IMR-90 (cell line): ENCODE measurements at regions not wholly inside any gene's neighbourhood (a gene's known extent, or its start where the extent isn't known, plus 50 kb on each side); places are given as distances from the start of the nearest gene placed in this dataset.
"Not testable (repeated sequence)": the region's sequence is repeated elsewhere in the genome, so short reads cannot be mapped to it uniquely, and the experiment has no call there.

Experiments used
- ATAC-seq: fragments of 200-7000 bp; cut with Tn5 transposase; 2 replicates; pipeline ENCODE4 v1.9.1; 2020; ENCODE audit warnings: low read depth, mild to moderate bottlenecking, moderate library complexity
- BruUV-seq: library from RNA; stranded (reverse); fragments of 400-500 nt; replicated peaks from 2 replicates; lab custom pipeline; 2021; lab: Mats Ljungman, UMichigan
- CTCF ChIA-PET: fragments of 300-600 bp; formaldehyde crosslinking; extraction: SDS; loops from one replicate; lab custom pipeline; 2021; ENCODE audit warnings: antibody characterized with exemption; lab: Yijun Ruan, JAX
- POLR2A ChIA-PET: fragments of 300-600 bp; sonication (Branson Sonifier 250); formaldehyde crosslinking; loops from one replicate; lab custom pipeline; 2022; ENCODE audit warnings: antibody characterized with exemption; ENCODE audit not compliant: unreplicated experiment; lab: Charles Lee
- DNase-seq: peaks from one replicate; pipeline ENCODE4 v3.0.0; 2013
- H2AFZ ChIP-seq: replicated peaks from 2 replicates; pipeline ENCODE3; 2013; ENCODE audit warnings: low read length, mild to moderate bottlenecking; ENCODE audit not compliant: poor library complexity
- H2AK5ac ChIP-seq: 2 replicates; pipeline ENCODE4 v1.6.1; 2013; ENCODE audit warnings: low read depth, low read length, inconsistent platforms
- H2AK9ac ChIP-seq: replicated peaks from 2 replicates; pipeline ENCODE3; 2013; ENCODE audit warnings: mild to moderate bottlenecking, low read depth, low read length, moderate library complexity; ENCODE audit not compliant: poor library complexity
- H2BK120ac ChIP-seq: 2 replicates; pipeline ENCODE4 v1.6.1; 2013; ENCODE audit warnings: low read depth, low read length, inconsistent platforms
- H2BK15ac ChIP-seq: 3 replicates; pipeline ENCODE4 v1.6.1; 2013; ENCODE audit warnings: low read depth, low read length, inconsistent platforms
- H2BK20ac ChIP-seq: 2 replicates; pipeline ENCODE4 v1.6.1; 2013; ENCODE audit warnings: low read depth, mild to moderate bottlenecking, inconsistent platforms, low read length, moderate library complexity
- H2BK5ac ChIP-seq: 2 replicates; pipeline ENCODE4 v1.6.1; 2013; ENCODE audit warnings: mild to moderate bottlenecking, low read depth, low read length, inconsistent platforms; ENCODE audit not compliant: poor library complexity, severe bottlenecking
- H3K14ac ChIP-seq: replicated peaks from 2 replicates; pipeline ENCODE4 v1.6.1; 2013; ENCODE audit warnings: low read depth, low read length, inconsistent platforms
- H3K18ac ChIP-seq: 2 replicates; pipeline ENCODE4 v1.6.1; 2013; ENCODE audit warnings: low read depth, low read length, control low read depth
- H3K23ac ChIP-seq: 2 replicates; pipeline ENCODE4 v1.6.1; 2013; ENCODE audit warnings: low read depth, low read length, inconsistent platforms
- H3K27ac ChIP-seq: 2 replicates; pipeline ENCODE4 v1.5.1; 2013; ENCODE audit warnings: mild to moderate bottlenecking, control low read depth, low read length; ENCODE audit not compliant: insufficient read depth
- H3K27me3 ChIP-seq: 2 replicates; pipeline ENCODE4 v1.6.1; 2013; ENCODE audit warnings: low read length; ENCODE audit not compliant: control insufficient read depth, insufficient read depth
- H3K36me3 ChIP-seq: 2 replicates; pipeline ENCODE4 v1.6.1; 2013; ENCODE audit warnings: low read length, mixed read lengths; ENCODE audit not compliant: control insufficient read depth, insufficient read depth
- H3K4ac ChIP-seq: 2 replicates; pipeline ENCODE4 v1.6.1; 2013; ENCODE audit warnings: low read depth, low read length, inconsistent platforms
- H3K4me1 ChIP-seq: 2 replicates; pipeline ENCODE4 v1.6.1; 2013; ENCODE audit warnings: low read length, mixed read lengths; ENCODE audit not compliant: control insufficient read depth, insufficient read depth
- H3K4me2 ChIP-seq: 2 replicates; pipeline ENCODE4 v1.6.1; 2013; ENCODE audit warnings: low read depth, mild to moderate bottlenecking, control low read depth, low read length, moderate library complexity
- H3K4me3 ChIP-seq: 2 replicates; pipeline ENCODE4 v1.5.1; 2013; ENCODE audit warnings: low read depth, mild to moderate bottlenecking, control low read depth, low read length, moderate library complexity; ENCODE audit not compliant: insufficient read depth
- H3K56ac ChIP-seq: 2 replicates; pipeline ENCODE4 v1.6.1; 2013; ENCODE audit warnings: low read length, inconsistent platforms; ENCODE audit not compliant: insufficient read depth; ENCODE audit errors: extremely low read depth
- H3K79me1 ChIP-seq, 2 experiments: 2 replicates each; pipeline ENCODE4 v1.6.1; 2013; ENCODE audit warnings: low read length in 2 of 2, inconsistent platforms in 1 of 2, low read depth in 1 of 2
- H3K9ac ChIP-seq: 2 replicates; pipeline ENCODE4 v1.6.1; 2013; ENCODE audit warnings: low read depth, low read length, control low read depth
- H3K9me1 ChIP-seq: 2 replicates; pipeline ENCODE4 v1.6.1; 2013; ENCODE audit warnings: low read length, inconsistent platforms; ENCODE audit not compliant: insufficient read depth
- H3K9me3 ChIP-seq: 2 replicates; pipeline ENCODE4 v1.6.1; 2013; ENCODE audit warnings: low read length; ENCODE audit not compliant: control insufficient read depth, insufficient read depth
- H4K20me1 ChIP-seq: 2 replicates; pipeline ENCODE4 v1.6.1; 2013; ENCODE audit warnings: low read length, inconsistent platforms; ENCODE audit not compliant: insufficient read depth
- H4K5ac ChIP-seq: 2 replicates; pipeline ENCODE4 v1.6.1; 2013; ENCODE audit warnings: mild to moderate bottlenecking, low read depth, low read length, control low read depth
- H4K8ac ChIP-seq, 2 experiments: 2 replicates each; pipeline ENCODE4 v1.6.1; 2013; ENCODE audit warnings: low read depth in 2 of 2, low read length in 2 of 2, control low read depth in 1 of 2, inconsistent platforms in 1 of 2
- H4K91ac ChIP-seq: 2 replicates; pipeline ENCODE4 v1.6.1; 2013; ENCODE audit warnings: low read depth, low read length, inconsistent platforms; ENCODE audit not compliant: insufficient read depth
- WGBS, 2 experiments: methylation state at CpG; one replicate each; pipeline versions ENCODE4 v1.1.5 to v1.1.7; 2013; ENCODE audit warnings: missing lambda C conversion rate in 2 of 2; ENCODE audit not compliant: insufficient read length in 1 of 2; ENCODE audit errors: extremely low coverage in 2 of 2; 5-methylcytosine and 5-hydroxymethylcytosine counted together
- dilution Hi-C: fragments of 300-500 bp; cut with HindIII; formaldehyde crosslinking; loops from one replicate; pipeline ENCODE4 v1.14.3; 2018; ENCODE audit warnings: low sequenced_read_pairs; ENCODE audit not compliant: unreplicated experiment
- in situ Hi-C: fragments of 300-500 bp; cut with MboI; formaldehyde crosslinking; loops from 3 replicates; pipeline ENCODE4 v1.14.3; 2019; ENCODE audit warnings: low sequenced_read_pairs, inconsistent platforms, mixed read lengths
- intact Hi-C: fragments of 100-400 bp; cut with micrococcal nuclease; formaldehyde crosslinking; loops from 2 replicates; pipeline ENCODE4 v1.10.0; 2022

- H2BK15ac ChIP-seq, H3K14ac ChIP-seq, H3K4me3 ChIP-seq, H3K9me1 ChIP-seq, H4K91ac ChIP-seq, H3K9me3 ChIP-seq, H2AK5ac ChIP-seq, H4K8ac ChIP-seq, H3K4me1 ChIP-seq, DNase-seq, H2BK20ac ChIP-seq, H3K27me3 ChIP-seq, CTCF ChIA-PET, H2AK9ac ChIP-seq, H3K56ac ChIP-seq, H3K23ac ChIP-seq, H2AFZ ChIP-seq, in situ Hi-C loops, H3K18ac ChIP-seq, H2BK5ac ChIP-seq, ATAC-seq, H3K79me1 ChIP-seq, dilution Hi-C loops, H3K9ac ChIP-seq, H4K5ac ChIP-seq, H3K4ac ChIP-seq, H3K27ac ChIP-seq, POLR2A ChIA-PET, H2BK120ac ChIP-seq, H4K20me1 ChIP-seq, BruUV-seq, intact Hi-C loops, H3K36me3 ChIP-seq, H3K4me2 ChIP-seq: not testable (repeated sequence)
- WGBS, 2 experiments = 80% methylated on average over 1 of the region's 15 CpGs; no CpG with 5 or more reads in 1 of the 2 experiments
Measured at GRCh38 chr16:86233506-86233905, 276.8 kb upstream of the FOXF1 start.
